ENCODE measurements at regions not wholly inside any gene's neighbourhood (a gene's known extent, or its start where the extent isn't known, plus 50 kb on each side); places are given as distances from the start of the nearest gene placed in this dataset.
"Not testable (repeated sequence)": the region's sequence is repeated elsewhere in the genome, so short reads cannot be mapped to it uniquely, and the experiment has no call there.

DNA sequence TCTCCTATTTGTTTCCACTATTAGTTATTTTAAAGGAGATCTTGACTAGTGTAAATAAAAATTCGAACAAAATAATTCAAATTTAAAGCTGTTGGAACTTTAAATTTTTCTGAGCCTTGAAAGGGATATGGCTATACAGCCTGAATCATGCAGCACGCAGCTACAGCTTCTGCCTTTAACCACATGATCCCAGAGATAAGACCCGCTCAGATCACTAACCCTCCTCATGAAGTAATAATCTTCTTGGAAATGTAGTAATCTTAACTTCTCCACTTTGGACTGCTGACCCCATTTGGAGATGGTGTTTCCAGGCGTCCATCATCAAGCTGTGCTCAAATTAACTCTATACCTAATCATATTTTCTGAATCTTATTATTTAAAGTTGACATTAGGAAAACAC lies 336.6 kb downstream of the DSC3 start:
- DNase-seq (ENCODE audit: low read depth): no peak

DNA sequence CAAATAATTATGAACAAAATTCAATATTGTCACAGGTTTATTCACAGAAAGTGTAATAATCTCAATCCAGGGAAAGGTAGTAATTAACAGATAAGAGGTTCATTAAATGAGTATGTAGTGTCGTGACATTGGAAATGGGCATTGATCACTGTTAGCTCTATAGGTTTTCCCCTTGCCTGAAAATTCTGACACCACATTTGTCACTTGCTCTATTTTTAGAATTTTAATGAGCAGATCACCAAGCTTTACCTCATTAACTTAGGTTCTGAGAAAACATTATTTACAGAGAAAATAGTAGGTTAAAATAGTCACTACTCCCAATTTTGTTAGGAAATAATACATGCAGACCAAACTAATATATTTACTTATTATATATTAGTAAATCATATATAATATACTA lies 344.0 kb downstream of the DSC3 start:
- no peak for DNase-seq (ENCODE audit: low read depth)

DNA sequence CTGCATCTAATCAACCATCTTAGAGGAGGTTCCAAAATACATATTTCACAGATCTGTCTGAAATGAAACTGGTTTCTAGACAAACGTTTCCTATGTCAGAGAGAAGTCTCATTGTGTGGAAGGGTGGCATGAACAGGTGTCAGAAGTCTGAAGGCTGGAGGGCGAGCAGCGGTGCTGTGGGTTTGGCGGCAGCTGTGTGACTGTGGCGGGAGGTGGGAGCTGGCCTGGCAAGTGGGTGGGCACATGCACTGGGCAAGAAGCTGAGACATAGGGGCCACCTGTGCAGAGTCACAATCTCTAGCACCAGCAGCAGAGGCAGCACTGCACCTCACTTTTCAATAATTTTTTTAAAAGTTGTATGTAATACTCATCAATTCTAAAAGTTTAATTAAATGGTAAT lies 346.3 kb downstream of the DSC3 start:
- no peak for DNase-seq (ENCODE audit: low read depth)

DNA sequence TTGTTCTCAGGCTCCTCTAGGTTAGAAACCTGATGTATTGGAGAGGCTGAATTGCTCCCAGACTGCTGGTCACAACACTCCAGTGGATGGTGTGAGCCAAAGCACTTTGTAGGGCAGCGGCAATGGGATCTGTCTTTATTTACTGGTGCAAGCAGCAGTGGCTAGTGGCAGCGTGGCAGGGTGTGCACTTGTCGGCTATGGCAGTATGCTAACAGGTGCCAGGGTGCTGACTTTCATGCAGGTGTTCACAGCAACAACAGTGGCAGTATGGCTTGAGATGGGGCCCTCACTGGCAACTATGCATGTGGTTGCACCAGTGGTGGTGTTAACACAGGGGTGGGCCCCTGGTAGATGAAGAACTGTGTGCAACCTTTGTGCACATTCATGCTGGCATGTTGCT lies 347.8 kb downstream of the DSC3 start:
- DNase-seq (ENCODE audit: low read depth): no peak

DNA sequence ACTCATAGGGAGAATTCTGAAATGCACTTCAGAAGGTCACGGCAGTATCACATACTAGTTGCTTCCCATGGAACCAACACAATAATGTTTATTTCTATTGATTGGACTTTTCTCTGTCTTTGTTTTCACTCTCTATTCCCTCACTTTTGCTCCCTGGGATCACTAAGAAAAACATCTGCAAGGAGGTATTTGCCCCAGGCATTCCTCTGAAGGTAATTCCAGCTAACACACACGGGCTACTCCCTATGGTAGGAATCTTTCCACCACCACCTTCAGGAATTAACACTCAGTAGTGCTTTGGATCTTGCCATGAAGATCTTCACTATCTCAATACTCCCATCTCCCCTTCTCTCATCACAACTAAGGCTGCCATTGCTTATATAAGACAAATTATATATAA lies 353.3 kb downstream of the DSC3 start:
- DNase-seq (ENCODE audit: low read depth): no peak

DNA sequence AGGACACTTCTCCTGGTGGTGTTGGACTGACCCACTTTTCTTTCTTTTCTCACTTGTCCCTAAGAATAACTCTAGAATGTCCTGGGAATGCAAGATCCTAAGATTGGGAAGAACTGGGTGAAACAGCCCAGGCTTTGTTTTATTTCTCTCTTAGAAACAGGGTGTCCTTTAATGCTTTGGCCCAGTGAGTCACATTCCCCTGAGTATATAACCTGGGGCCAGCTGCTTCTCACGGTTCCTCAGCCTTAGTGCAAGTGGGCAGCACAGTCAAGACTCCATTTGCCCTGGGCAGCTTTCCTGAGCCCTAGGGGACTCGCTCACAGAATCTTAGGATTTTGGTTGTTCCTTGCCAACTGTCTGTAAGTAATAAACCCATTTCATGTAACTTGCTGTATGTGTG lies 355.0 kb downstream of the DSC3 start:
- no peak for DNase-seq (ENCODE audit: low read depth)

DNA sequence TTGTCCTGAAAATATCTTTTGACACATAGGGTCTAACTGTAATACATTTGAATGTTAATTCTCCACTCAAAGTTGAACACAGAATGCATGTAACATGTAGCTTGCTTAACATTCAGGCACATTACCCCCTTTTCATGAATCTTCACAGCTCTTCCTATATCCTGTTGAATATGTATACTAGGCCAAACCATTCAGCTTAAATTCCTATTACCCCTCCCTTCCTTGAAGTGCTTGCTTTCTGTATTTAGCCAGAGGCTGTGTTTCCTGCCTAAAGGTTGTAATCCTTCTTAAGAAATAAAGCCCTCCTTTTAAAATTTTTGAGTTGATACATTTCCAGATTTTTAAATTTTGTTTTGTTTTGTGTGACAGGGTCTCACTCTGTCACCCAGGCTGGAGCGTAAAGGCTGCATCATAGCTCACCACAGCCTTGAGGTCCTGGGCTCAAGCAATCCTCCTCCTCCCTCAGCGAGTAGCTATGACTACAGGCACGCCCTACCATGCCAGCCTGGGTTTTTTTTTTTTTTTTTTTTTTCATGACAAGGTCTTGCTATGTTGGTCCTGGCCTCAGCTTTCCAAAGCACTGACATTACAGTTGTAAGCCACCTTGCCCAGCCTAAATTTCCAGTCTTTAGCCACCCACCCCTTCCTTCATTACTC lies 357.6 kb downstream of the DSC3 start:
- DNase-seq (ENCODE audit: low read depth): no peak

DNA sequence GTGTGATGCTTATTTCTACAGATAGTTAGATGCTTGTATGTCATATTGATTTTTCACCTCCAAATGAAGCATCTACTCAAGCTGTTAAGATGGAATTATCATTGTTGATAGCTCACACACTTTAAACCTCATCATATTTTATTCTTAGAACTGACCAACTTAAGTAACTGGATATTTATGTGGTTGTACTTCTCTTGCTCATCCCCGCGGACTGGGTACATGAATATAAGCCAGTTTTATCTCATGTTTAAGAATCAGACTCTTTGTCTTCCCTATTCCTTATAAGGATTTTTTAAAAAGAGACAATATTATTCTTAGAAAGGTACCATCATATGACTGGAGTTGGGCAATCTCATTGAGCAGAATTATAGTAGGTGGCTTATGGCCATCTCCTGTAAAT lies 358.7 kb downstream of the DSC3 start:
- DNase-seq (ENCODE audit: low read depth): no peak

DNA sequence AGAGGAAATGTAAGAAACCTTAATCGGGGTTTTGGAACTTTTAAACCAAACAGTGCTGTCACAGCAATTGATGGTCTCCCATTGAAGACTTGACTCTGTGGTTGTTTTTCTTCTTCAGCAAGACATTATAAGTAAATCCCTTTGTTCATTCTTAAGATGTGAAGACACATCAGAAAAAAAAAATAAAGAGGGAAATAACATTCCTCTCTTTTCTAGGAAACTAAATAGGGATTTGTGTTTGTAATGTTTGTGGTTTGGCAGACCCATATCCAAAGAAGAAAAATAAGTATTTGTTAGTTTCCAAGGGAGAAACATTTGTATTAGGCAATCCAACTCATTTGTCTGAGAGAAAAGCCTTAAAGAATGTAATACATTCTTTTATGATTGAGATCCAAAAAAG lies 359.9 kb downstream of the DSC3 start:
- no peak for DNase-seq (ENCODE audit: low read depth)

DNA sequence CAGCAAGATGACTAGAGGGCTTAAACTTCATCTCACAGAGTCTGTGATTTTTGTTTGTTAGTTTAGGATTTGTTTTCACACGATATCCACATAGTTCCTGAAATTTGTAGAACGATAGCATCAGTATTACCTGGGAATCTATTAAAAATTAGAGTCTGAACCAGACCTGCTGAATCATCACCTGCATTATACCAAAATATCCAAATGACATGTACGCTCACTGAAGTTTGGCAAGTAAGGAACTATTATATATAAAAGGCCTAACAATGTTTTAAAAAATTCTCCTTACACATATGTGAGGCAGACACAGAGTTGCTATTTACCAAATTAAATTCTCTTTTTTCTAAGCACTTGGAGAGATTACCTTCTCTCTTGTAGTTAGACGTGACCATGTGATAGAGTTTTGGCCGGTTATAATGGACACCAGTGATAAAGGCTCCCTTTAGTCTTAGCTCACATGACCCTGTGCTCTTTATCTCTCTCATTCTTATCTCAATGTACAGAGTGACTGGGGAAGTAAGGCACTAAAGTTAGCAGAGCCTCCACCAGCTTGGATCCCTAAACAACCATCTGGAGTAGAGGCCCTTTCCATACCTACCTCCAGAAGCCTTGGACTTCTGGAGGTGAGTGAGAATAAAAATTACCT lies 363.1 kb downstream of the DSC3 start:
- no peak for DNase-seq (ENCODE audit: low read depth)

DNA sequence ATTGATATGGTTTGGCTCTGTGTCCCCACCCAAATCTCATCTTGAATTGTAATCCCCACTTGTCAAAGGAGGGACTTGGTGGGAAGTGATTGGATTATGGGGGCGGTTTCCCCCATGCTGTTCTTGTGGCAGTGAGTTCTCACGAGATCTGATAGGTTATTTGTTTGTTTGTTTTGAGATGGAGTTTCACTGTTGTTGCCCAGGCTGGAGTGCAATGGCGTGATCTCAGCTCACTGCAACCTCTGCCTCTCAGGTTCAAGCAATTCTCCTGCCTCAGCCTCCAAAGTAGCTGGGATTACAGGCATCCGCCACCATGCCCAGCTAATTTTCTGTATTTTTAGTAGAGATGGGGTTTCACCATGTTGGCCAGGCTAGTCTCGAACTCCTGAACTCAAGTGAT lies 364.7 kb downstream of the DSC3 start:
- DNase-seq (ENCODE audit: low read depth): not testable (repeated sequence)

DNA sequence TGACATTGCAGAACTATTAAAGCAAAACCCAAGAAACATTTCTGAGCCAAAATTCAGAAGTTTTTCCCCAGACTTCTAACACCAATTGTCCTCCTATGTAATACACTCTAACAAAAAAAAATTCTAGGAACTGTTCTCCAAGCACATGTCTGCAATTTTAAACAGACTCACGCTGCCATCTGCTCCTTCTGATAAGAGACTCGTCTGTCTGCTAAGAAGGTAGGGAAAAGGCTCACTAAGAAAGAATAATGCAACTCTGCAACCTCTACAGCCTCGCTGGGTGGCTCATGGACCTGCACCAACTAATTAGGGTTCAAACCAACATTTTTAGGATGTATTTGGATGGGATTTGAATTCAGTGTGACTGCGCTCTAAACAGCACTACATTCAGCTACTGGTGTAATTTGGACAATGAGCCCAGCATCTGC lies 366.5 kb downstream of the DSC3 start:
- DNase-seq (ENCODE audit: low read depth): no peak

DNA sequence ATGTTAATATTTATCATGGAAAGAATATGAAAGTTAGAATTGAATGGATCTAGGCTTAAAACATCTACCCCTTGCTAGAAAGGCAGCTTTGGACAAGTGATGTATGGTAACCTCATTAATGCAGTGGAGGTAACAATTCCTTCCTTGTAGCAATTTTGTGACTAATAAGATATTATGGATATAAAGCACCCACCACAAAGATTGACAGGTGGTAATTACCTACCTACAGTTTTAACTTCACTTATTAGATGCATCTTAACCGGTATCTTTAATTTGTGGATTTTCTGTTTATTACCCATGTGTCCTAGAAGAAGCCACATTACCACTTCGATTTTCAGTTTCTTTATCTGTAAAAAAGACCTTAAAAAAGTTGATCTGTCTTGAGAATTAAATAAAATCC lies 367.0 kb downstream of the DSC3 start:
- DNase-seq (ENCODE audit: low read depth): no peak

DNA sequence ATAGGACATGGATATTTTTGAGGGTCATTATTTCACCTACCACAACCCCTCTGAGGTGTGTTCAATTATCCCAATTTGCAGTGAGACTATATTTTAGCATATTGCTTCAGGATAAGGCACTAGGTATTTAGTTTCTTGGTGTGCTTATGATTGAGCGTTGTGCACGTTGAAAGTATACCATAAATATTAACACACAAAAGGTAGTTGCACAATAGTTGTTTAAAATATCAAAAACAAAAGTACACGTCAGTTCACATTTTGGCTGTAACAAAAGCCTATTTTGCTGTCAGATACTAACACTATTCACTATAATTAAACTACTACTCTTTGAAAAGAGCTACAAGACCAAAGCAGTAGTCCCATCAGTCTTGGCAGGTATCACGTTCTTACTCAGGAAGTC lies 367.5 kb downstream of the DSC3 start:
- DNase-seq (ENCODE audit: low read depth): no peak

DNA sequence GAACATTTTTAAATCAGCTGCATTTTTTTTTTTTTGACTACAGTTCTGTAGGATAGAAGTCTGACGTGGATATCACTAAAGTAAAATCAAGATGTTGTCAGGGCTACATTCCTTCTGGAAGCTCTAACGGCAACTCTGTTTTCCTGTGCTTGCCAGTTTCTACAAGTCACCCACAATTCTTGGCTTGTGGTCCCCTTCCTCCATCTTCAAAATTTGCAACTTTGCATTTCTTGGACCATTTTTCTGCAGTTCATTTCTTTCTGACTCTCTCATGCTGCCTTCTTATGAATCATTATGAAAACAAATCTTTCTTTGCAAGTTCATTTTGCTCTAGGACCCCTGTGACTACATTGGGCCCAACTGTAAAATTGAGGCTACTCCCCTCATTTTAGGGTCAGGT lies 367.9 kb downstream of the DSC3 start:
- DNase-seq (ENCODE audit: low read depth): no peak

DNA sequence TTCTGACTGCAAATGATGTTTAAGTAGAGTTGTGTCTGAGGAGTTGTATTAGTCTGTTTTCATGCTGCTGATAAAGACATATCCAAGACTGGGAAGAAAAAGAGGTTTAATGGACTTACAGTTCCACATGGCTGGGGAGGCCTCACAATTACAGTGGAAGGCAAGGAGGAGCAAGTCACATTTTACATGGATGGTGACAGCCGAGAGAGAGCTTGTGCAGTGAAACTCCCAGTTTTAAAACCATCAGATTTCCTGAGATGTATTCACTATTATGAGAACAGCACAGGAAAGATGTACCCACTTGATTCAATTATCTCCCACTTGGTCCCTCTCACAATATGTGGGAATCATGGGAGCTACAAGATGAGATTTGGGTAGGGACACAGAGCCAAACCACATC lies 370.1 kb downstream of the DSC3 start:
- DNase-seq (ENCODE audit: low read depth): not testable (repeated sequence)

DNA sequence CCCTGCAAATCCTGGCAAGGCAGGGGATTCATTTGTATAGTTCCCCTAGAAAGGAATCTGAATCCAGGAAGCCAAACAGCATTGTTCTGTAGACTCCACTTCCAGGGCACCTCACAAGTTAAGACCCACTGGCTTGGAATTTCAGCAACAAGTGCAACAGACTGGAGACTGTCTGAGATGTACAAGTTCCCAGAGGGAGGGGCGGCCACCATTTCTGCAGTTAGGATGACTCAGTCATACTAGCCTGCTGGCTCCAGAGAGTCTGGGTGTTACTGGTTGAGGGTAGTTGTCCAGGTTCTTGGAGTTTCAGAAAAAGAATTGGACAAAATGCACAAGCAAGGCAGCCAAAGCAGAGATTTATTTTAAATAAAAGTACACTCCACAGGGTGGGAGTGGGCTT lies 384.2 kb downstream of the DSC3 start:
- DNase-seq (ENCODE audit: low read depth): no peak

DNA sequence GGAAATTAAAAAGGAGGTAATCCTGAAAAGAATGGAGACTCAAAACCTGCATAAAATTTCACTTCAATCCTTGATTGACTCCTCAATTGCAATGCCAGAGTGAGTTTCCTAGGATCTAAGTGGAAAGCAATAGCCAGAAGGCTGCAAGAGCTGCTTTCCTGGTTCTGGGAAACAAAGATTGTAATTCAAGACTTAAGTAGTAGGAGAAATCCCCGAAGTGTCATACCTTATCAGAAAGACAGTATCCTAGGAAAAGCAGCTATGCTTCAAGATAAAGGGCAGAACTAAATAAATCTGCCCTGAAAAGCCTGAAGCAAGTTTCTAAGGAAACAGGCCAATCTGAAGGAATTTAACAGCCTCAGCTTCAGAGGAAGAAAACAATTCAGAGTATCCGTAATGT lies 390.2 kb downstream of the DSC3 start:
- DNase-seq (ENCODE audit: low read depth): no peak

DNA sequence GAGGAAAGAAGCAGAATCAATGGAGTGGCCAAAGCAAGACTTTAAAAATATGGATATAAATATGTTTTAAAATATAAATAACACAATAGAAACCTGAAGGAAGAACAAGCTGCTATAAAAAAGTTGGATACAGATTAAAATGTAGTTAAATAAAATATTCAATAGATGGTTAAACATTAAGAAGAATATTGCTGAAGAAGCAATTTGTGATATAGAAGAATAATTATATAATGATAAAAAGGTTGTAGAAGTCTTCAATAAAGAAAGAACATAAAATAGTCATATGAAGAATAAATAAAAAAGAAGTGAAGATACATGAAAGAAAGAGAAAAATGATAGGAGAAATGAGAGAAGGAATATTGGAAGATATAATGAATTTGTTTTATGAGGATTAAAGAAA lies 392.0 kb downstream of the DSC3 start:
- DNase-seq (ENCODE audit: low read depth): no peak

DNA sequence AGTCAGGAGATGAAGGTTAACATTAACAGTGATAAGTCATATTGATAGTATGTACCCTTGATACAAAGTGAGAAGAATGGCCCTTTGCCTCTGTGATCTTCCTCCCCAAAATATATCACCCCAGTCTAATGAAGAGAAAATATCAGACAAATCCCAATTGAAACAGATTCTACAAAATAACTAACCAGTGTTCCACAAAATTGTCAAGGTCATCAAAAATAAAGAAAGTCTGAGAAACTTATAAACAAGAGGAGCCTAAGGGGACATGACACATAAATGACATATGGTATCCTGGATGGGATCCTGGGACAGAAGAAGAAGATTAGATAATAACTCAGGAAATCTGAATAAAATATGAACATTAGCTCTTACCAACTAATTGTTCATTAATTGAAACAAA lies 398.4 kb downstream of the DSC3 start:
- no peak for DNase-seq (ENCODE audit: low read depth)

DNA sequence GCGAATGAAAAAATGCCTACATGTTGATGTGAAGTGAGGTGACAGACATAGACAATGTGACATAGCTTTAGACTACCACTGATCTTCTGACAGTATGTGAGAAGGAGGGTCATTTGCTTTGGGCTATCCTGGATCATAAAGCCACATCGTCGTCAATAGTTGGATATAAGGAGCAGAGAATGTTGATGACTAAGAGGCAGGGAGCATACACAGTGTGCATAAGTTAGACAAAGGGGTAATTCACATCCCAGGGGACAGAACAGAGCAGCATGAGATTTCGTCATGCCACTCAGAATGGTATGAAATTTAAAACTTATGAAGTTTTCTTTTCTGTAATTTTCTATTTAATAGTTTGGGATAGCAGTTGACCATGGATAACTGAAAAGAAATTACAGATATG lies 403.2 kb downstream of the DSC3 start:
- DNase-seq (ENCODE audit: low read depth): no peak

DNA sequence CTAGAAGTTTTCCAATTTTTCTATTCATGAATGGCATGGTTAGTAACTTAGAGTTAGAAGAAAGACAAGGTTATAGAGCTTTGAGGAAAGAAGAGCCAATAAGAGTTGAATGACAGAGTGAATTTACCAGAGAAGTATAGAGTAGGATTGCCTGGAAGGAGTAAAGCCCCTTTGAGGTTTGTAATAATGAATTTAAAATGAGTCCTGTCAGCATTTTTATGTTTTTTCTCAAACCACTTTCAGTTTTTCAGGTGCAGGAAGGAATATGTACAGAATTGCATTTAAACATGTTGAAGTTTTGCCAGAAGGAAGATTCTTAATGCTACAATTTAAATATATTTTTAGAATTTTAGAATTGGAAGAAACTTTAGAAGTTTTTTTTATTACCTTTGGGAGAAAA lies 408.3 kb downstream of the DSC3 start:
- DNase-seq (ENCODE audit: low read depth): no peak

DNA sequence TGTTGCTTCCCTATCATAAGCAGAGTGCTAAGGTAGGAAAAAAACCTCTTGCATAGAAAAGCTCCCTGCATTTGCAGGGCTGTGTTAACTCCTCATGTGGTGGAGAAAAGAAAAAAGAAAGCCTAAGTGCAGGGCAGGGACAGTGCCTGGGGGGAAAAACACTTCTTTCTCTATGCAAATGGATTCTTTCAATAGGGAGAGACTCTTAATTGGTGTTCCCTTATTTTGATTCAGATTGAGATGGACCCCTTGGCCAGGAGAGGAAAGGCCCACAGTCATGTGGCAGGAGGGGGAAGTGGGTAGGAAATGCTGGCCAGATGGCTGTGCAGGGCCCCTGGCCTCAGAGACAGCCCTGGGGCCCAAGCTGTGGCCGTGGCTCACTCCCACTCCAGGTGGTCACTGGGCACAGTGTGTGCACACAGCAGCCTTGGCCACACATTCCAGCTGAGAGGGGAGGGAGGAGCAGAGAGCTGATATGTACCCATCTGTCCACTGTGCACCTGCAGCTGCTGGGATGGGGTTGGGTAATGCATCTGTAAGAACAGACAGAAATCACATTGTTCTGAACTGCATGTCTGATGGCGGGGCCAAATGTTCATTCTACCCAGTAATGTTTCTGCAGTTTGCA lies 410.4 kb downstream of the DSC3 start:
- DNase-seq (ENCODE audit: low read depth): no peak

DNA sequence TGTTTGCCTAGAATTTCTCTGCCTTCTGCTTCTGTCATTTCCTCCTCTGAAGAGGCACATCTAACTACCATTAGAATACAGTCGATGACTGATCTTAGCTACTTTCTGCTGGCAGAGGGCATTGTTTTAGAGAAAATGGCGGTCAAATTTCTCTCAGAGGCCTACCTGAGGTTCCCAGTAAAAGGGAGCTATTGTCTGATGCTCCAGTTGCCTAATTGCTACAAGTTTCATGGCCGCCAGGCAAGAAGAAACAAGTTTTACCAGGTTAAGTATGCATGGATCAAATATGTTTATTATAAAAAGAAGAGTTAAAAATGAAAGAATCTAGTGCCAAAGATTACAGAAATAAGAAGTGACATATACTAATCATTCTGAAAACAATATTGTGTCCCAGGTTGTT lies 416.6 kb downstream of the DSC3 start:
- no peak for DNase-seq (ENCODE audit: low read depth)
